B cell (primary cell): ENCODE measurements at regions not wholly inside any gene's neighbourhood (a gene's known extent, or its start where the extent isn't known, plus 50 kb on each side); places are given as distances from the start of the nearest gene placed in this dataset.

Experiments used
- CTCF ChIP-seq: fragments of 200-600 bp; IDR thresholded peaks from one replicate; pipeline ENCODE4 v1.8.0; 2022; ENCODE audit warnings: antibody characterized with exemption, mild to moderate bottlenecking
- EZH2 ChIP-seq: IDR thresholded peaks from 2 replicates; pipeline ENCODE4 v1.6.1; 2012; ENCODE audit warnings: borderline replicate concordance, low read depth, mild to moderate bottlenecking, moderate library complexity, low read length; ENCODE audit not compliant: insufficient read depth, poor library complexity, severe bottlenecking

- TF ChIP-seq CTCF (no peak), EZH2 (no peak)
Observed at GRCh38 chr6:63502156-63502555, 70.1 kb upstream of the LOC128125822 start.
